ENCODE measurements at regions not wholly inside any gene's neighbourhood (a gene's known extent, or its start where the extent isn't known, plus 50 kb on each side); places are given as distances from the start of the nearest gene placed in this dataset.
"Not testable (repeated sequence)": the region's sequence is repeated elsewhere in the genome, so short reads cannot be mapped to it uniquely, and the experiment has no call there.

GRCh38 chr13:80823472-80823871 is 482.5 kb upstream of the SPRY2 start:
- DNase-seq (ENCODE audit: low spot score): no peak

GRCh38 chr13:80821466-80821865 is 480.5 kb upstream of the SPRY2 start:
- no peak for DNase-seq (ENCODE audit: low spot score)

GRCh38 chr13:80817979-80818378 is 477.1 kb upstream of the SPRY2 start:
- DNase-seq (ENCODE audit: low spot score): no peak

- no peak for DNase-seq (ENCODE audit: low spot score)
Measured at GRCh38 chr13:80814541-80814940, 473.6 kb upstream of the SPRY2 start.

GRCh38 chr13:80810294-80810693 is 469.4 kb upstream of the SPRY2 start:
- DNase-seq (ENCODE audit: low spot score): not testable (repeated sequence)

GRCh38 chr13:80802946-80803345 is 462.0 kb upstream of the SPRY2 start:
- DNase-seq (ENCODE audit: low spot score): no peak

GRCh38 chr13:80798576-80799133 is 457.7 kb upstream of the SPRY2 start:
- no peak for DNase-seq (ENCODE audit: low spot score)

- no peak for DNase-seq (ENCODE audit: low spot score)
Measured at GRCh38 chr13:80787604-80788003, 446.7 kb upstream of the SPRY2 start.

- DNase-seq (ENCODE audit: low spot score): no peak
Measured at GRCh38 chr13:80783926-80784565, 443.1 kb upstream of the SPRY2 start.

GRCh38 chr13:80782441-80782840 is 441.5 kb upstream of the SPRY2 start:
- no peak for DNase-seq (ENCODE audit: low spot score)

- no peak for DNase-seq (ENCODE audit: low spot score)
Measured at GRCh38 chr13:80778297-80778696, 437.4 kb upstream of the SPRY2 start.

- no peak for DNase-seq (ENCODE audit: low spot score)
Measured at GRCh38 chr13:80757694-80758093, 416.8 kb upstream of the SPRY2 start.

GRCh38 chr13:80755910-80756309 is 415.0 kb upstream of the SPRY2 start:
- DNase-seq (ENCODE audit: low spot score): no peak

GRCh38 chr13:80754441-80754840 is 413.5 kb upstream of the SPRY2 start:
- DNase-seq (ENCODE audit: low spot score): no peak

GRCh38 chr13:80753866-80754265 is 412.9 kb upstream of the SPRY2 start:
- DNase-seq (ENCODE audit: low spot score): no peak

- DNase-seq (ENCODE audit: low spot score): no peak
Measured at GRCh38 chr13:80751854-80752253, 410.9 kb upstream of the SPRY2 start.

- DNase-seq (ENCODE audit: low spot score): no peak
Measured at GRCh38 chr13:80744147-80744914, 403.4 kb upstream of the SPRY2 start.

GRCh38 chr13:80742033-80742432 is 401.1 kb upstream of the SPRY2 start:
- no peak for DNase-seq (ENCODE audit: low spot score)

GRCh38 chr13:80740071-80740470 is 399.1 kb upstream of the SPRY2 start:
- no peak for DNase-seq (ENCODE audit: low spot score)

GRCh38 chr13:80737513-80737912 is 396.6 kb upstream of the SPRY2 start:
- no peak for DNase-seq (ENCODE audit: low spot score)

- no peak for DNase-seq (ENCODE audit: low spot score)
Measured at GRCh38 chr13:80727321-80727975, 386.5 kb upstream of the SPRY2 start.

- no peak for DNase-seq (ENCODE audit: low spot score)
Measured at GRCh38 chr13:80726868-80727267, 385.9 kb upstream of the SPRY2 start.

- DNase-seq (ENCODE audit: low spot score): no peak
Measured at GRCh38 chr13:80721689-80722088, 380.8 kb upstream of the SPRY2 start.
